Mesendoderm (in vitro differentiated cells): ENCODE measurements at regions not wholly inside any gene's neighbourhood (a gene's known extent, or its start where the extent isn't known, plus 50 kb on each side); places are given as distances from the start of the nearest gene placed in this dataset.
"Not testable (repeated sequence)": the region's sequence is repeated elsewhere in the genome, so short reads cannot be mapped to it uniquely, and the experiment has no call there.

Experiments used
- DNase-seq: peaks from one replicate; pipeline ENCODE4 v3.0.0; 2013
- H2AK5ac ChIP-seq: 2 replicates; pipeline ENCODE4 v1.6.1; 2013; ENCODE audit warnings: low read length, inconsistent platforms
- H2BK120ac ChIP-seq: 2 replicates; pipeline ENCODE4 v1.6.1; 2013; ENCODE audit warnings: low read depth, mild to moderate bottlenecking, low read length, moderate library complexity, mixed read lengths
- H2BK15ac ChIP-seq: replicated peaks from 2 replicates; pipeline ENCODE4 v1.6.1; 2013; ENCODE audit warnings: low read depth, mild to moderate bottlenecking, moderate library complexity
- H2BK5ac ChIP-seq: 2 replicates; pipeline ENCODE4 v1.6.1; 2013; ENCODE audit warnings: low read length, inconsistent platforms
- H3K18ac ChIP-seq: 2 replicates; pipeline ENCODE4 v1.6.1; 2013; ENCODE audit warnings: mild to moderate bottlenecking, low read length, mixed read lengths
- H3K23ac ChIP-seq: one replicate; pipeline ENCODE4 v1.6.1; 2013; ENCODE audit warnings: low read length
- H3K27ac ChIP-seq: 2 replicates; pipeline ENCODE4 v1.5.1; 2013; ENCODE audit warnings: low read depth, mild to moderate bottlenecking, inconsistent platforms, low read length, moderate library complexity
- H3K27me3 ChIP-seq: 2 replicates; pipeline ENCODE4 v1.6.1; 2013; ENCODE audit warnings: low read length, control low read depth, mild to moderate bottlenecking, inconsistent platforms; ENCODE audit not compliant: insufficient read depth, poor library complexity
- H3K36me3 ChIP-seq: 2 replicates; pipeline ENCODE4 v1.6.1; 2013; ENCODE audit warnings: low read length, inconsistent platforms; ENCODE audit not compliant: control insufficient read depth, insufficient read depth
- H3K4ac ChIP-seq: one replicate; pipeline ENCODE4 v1.6.1; 2013; ENCODE audit warnings: low read depth, mild to moderate bottlenecking, low read length, moderate library complexity
- H3K4me1 ChIP-seq: 2 replicates; pipeline ENCODE4 v1.6.1; 2013; ENCODE audit warnings: low read depth, low read length, inconsistent platforms; ENCODE audit not compliant: control insufficient read depth
- H3K4me2 ChIP-seq: 2 replicates; pipeline ENCODE4 v1.6.1; 2013; ENCODE audit warnings: low read length
- H3K4me3 ChIP-seq: 2 replicates; pipeline ENCODE4 v1.5.1; 2013; ENCODE audit warnings: mild to moderate bottlenecking, low read length
- H3K56ac ChIP-seq: one replicate; pipeline ENCODE4 v1.6.1; 2013; ENCODE audit warnings: low read length
- H3K79me1 ChIP-seq: 2 replicates; pipeline ENCODE4 v1.6.1; 2013; ENCODE audit warnings: low read length, inconsistent platforms
- H3K79me2 ChIP-seq: 2 replicates; pipeline ENCODE4 v1.6.1; 2013; ENCODE audit warnings: mild to moderate bottlenecking, low read length; ENCODE audit not compliant: control insufficient read depth, insufficient read depth
- H3K9ac ChIP-seq: 2 replicates; pipeline ENCODE4 v1.6.1; 2013; ENCODE audit warnings: low read length, inconsistent platforms
- H4K5ac ChIP-seq: one replicate; pipeline ENCODE4 v1.6.1; 2013; ENCODE audit warnings: low read length
- H4K8ac ChIP-seq: one replicate; pipeline ENCODE4 v1.6.1; 2013; ENCODE audit warnings: low read depth, mild to moderate bottlenecking, control low read depth, low read length, moderate library complexity
- WGBS: extraction: QIAGEN DNeasy Blood & Tissue Kit; methylation state at CpG from one replicate; pipeline ENCODE4 v1.1.7; 2013; ENCODE audit warnings: low lambda C conversion rate, missing lambda C conversion rate; ENCODE audit not compliant: insufficient coverage; ENCODE audit errors: extremely low coverage; 5-methylcytosine and 5-hydroxymethylcytosine counted together

DNA sequence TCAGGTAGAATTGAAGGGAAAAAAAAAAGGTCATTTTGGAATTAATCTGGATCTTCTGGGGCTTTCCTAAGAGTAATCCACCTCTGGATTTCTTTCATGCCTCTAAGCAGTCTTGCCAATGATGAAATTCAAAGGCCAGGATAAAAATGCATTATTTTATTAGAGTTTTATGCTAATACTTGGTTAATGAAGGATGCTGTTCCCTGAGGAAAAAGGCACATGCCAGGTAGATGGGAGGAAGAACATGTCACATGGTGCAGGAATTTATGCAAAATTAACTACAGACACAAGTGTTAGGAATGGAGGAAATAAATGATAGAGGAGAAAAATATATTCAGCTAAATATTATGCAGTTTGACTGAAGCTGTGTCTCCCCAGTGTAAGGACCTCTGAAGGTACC lies 792.0 kb downstream of the ETS1 start:
- Histone ChIP-seq H3K4ac (no peak overlapping the region), H3K27ac (no peak overlapping the region), H4K5ac (no peak overlapping the region), H3K36me3 (no peaks in the 10 kb centered on the region), H3K79me2 (no peaks in the 10 kb centered on the region), H3K4me2 (no peak overlapping the region), H3K18ac (no peak overlapping the region), H3K23ac (no peak overlapping the region), H3K4me3 (no peak overlapping the region), H3K79me1 (no peaks in the 10 kb centered on the region), H2AK5ac (peak overlapping the region; percentile 7), H3K4me1 (peaks cover 3% of the 10 kb centered on the region), H3K9ac (no peak overlapping the region), H2BK15ac (no peak overlapping the region), H3K27me3 (no peaks in the 10 kb centered on the region), H3K56ac (peak overlapping the region; percentile 54), H4K8ac (no peak overlapping the region), H2BK5ac (no peak overlapping the region), H2BK120ac (peak overlapping the region; percentile 3)
- no peak for DNase-seq

DNA sequence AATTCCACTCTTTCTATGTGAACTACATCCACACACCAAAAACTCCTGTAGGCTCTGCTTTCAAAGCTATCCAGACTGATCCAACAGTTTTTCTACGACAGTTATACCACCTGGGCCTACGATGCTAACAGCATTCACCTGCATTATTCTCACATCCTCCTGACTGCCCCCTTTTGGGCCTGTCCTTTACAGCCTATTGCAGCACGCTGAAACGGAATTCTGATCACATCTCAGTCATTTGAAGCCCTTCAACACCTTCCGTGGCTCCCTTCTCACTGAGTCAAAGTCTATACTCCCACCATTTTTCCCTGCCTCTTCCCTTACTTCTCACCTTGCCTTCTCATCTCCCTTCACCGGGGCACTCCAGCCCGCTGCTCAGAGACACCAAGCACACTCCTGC lies 791.3 kb upstream of the KIRREL3 start:
- peak; percentile 45 for DNase-seq
- no peak overlapping the region for H3K23ac ChIP-seq
- H3K27ac ChIP-seq: no peak overlapping the region
- no peak overlapping the region for H3K4ac ChIP-seq
- no peak overlapping the region for H2BK15ac ChIP-seq
- H3K79me2 ChIP-seq: no peaks in the 10 kb centered on the region
- peak overlapping the region; percentile 68 for H2AK5ac ChIP-seq
- H3K4me1 ChIP-seq: peaks cover 3% of the 10 kb centered on the region
- H3K18ac ChIP-seq: peak overlapping the region; percentile 69
- peak overlapping the region; percentile 62 for H3K56ac ChIP-seq
- no peak overlapping the region for H2BK120ac ChIP-seq
- H3K9ac ChIP-seq: no peak overlapping the region
- no peaks in the 10 kb centered on the region for H3K36me3 ChIP-seq
- no peak overlapping the region for H3K4me2 ChIP-seq
- H3K79me1 ChIP-seq: no peaks in the 10 kb centered on the region
- no peaks in the 10 kb centered on the region for H3K27me3 ChIP-seq
- H4K8ac ChIP-seq: no peak overlapping the region
- WGBS: no CpG with 5 or more reads among the region's 7 CpGs
- H4K5ac ChIP-seq: no peak overlapping the region
- peak overlapping the region; percentile 78 for H2BK5ac ChIP-seq
- no peak overlapping the region for H3K4me3 ChIP-seq

DNA sequence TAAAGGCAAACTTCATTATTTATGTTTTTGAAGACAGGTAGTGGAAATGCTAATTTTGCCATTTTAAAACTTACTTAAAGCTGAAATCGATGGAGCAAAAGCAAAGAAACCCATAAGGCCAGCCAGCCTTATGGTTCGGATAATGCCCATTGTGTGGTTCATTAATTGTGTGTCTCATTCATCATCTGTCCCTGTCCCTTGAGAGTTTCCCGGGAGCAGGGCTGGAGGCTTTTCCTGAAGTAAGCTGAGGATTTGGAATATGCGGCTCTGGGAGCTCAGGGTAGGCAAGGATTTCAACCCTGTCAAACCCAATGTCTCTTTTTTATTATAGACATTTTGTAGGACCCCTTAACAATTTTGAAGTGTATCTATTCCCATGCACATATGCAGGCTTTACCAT lies 790.0 kb upstream of the KIRREL3 start:
- no peak overlapping the region for H3K27ac ChIP-seq
- no peaks in the 10 kb centered on the region for H3K27me3 ChIP-seq
- H2AK5ac ChIP-seq: no peak overlapping the region
- H3K79me1 ChIP-seq: no peaks in the 10 kb centered on the region
- peak overlapping the region; percentile 67 for H4K8ac ChIP-seq
- no peaks in the 10 kb centered on the region for H3K36me3 ChIP-seq
- H2BK5ac ChIP-seq: peak overlapping the region; percentile 45
- H3K4me3 ChIP-seq: no peak overlapping the region
- no peak for DNase-seq
- WGBS: no CpG with 5 or more reads among the region's 4 CpGs
- peak overlapping the region; percentile 17 for H3K56ac ChIP-seq
- no peak overlapping the region for H3K23ac ChIP-seq
- H3K4ac ChIP-seq: peak overlapping the region; percentile 91
- peak overlapping the region; percentile 94 for H3K18ac ChIP-seq
- peaks cover 3% of the 10 kb centered on the region for H3K4me1 ChIP-seq
- H3K79me2 ChIP-seq: no peaks in the 10 kb centered on the region
- no peak overlapping the region for H3K9ac ChIP-seq
- H2BK15ac ChIP-seq: no peak overlapping the region
- no peak overlapping the region for H4K5ac ChIP-seq
- no peak overlapping the region for H3K4me2 ChIP-seq
- peak overlapping the region; percentile 45 for H2BK120ac ChIP-seq

DNA sequence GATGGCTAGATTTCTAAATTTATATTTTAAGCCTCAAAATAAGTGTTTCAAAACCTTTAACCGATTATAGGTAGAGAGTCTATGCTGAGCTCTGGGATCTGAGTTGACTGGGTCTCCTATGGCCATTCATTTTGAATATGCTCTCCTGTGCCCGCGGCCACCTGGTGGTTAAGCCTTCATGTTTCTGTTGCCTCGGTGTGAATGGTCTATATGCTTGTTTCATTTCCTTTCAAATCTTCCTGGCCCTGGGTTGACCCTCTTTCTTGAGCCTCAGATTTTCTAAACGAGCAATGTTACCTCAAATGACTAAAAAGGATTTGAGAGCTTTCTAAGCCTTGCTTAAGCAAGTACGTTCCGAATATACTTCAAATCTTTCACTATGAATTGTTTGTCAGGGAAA lies 789.4 kb upstream of the KIRREL3 start:
- Histone ChIP-seq H3K9ac (no peak overlapping the region), H3K79me1 (no peaks in the 10 kb centered on the region), H3K4me3 (no peak overlapping the region), H3K79me2 (no peaks in the 10 kb centered on the region), H3K36me3 (no peaks in the 10 kb centered on the region), H3K18ac (peak overlapping the region; percentile 60), H2BK5ac (peak overlapping the region; percentile 22), H3K56ac (peak overlapping the region; percentile 17), H2BK15ac (peak overlapping the region; percentile 57), H4K5ac (no peak overlapping the region), H3K23ac (no peak overlapping the region), H3K4me1 (peaks cover 3% of the 10 kb centered on the region), H4K8ac (no peak overlapping the region), H3K4me2 (no peak overlapping the region), H3K4ac (no peak overlapping the region), H2AK5ac (no peak overlapping the region), H3K27me3 (no peaks in the 10 kb centered on the region), H3K27ac (no peak overlapping the region), H2BK120ac (no peak overlapping the region)
- DNase-seq: peak; percentile 69
- WGBS: no CpG with 5 or more reads among the region's 7 CpGs

DNA sequence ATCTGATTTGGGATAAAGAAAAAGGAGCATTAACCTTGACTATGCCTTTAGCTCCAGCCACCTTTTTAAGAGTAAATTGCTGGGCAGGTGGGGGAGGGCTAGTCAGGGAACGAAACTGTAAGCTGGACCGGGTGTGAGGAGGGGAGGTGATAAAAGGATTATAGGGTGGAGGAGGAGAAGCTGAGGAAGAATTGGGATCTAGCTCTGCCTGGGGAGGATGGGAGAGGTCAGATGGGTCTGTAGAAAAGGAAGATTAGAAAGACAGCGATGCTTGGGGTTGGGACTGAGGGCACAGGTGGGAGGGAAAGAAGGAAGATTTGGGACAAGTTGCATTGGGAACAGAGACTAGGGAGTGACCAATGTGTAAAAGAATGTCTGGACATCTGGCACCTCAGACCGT lies 772.4 kb upstream of the KIRREL3 start:
- H3K18ac ChIP-seq, H3K4me1 ChIP-seq, H3K79me1 ChIP-seq, H3K4me2 ChIP-seq, H4K8ac ChIP-seq, H3K4me3 ChIP-seq, H3K4ac ChIP-seq, H2BK15ac ChIP-seq, H3K36me3 ChIP-seq, H2BK120ac ChIP-seq, H3K79me2 ChIP-seq, H4K5ac ChIP-seq, H2AK5ac ChIP-seq, H3K9ac ChIP-seq, H3K23ac ChIP-seq, H3K27me3 ChIP-seq: not testable (repeated sequence)
- WGBS: no CpG with 5 or more reads among the region's 4 CpGs
- Histone ChIP-seq H2BK5ac (peak overlapping the region; percentile 59), H3K56ac (peak overlapping the region; percentile 34), H3K27ac (peak overlapping the region; percentile 66)
- peak; percentile 61 for DNase-seq

DNA sequence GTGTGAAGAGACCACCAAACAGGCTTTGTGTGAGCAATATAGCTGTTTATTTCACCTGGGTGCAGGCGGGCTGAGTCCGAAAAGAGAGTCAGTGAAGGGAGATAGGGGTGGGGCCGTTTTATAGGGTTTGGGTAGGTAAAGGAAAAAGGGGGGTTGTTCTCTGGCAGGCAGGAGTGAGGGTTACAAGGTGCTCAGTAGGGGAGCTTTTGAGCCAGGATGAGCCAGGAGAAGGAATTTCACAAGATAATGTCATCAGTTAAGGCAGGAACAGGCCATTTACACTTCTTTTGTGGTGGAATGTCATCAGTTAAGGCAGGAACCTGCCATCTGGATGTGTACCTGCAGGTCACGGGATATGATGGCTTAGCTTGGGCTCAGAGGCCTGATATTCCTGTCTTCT lies 768.4 kb upstream of the KIRREL3 start:
- H4K5ac ChIP-seq, H2BK15ac ChIP-seq, H3K27me3 ChIP-seq, H4K8ac ChIP-seq, H3K4me2 ChIP-seq, H2BK120ac ChIP-seq, H3K4me3 ChIP-seq, H3K18ac ChIP-seq, H3K79me2 ChIP-seq, H3K79me1 ChIP-seq, H3K23ac ChIP-seq, H3K4me1 ChIP-seq, H3K4ac ChIP-seq, H3K9ac ChIP-seq, H2AK5ac ChIP-seq, H3K36me3 ChIP-seq: not testable (repeated sequence)
- no CpG with 5 or more reads among the region's 4 CpGs for WGBS
- H2BK5ac ChIP-seq: peak overlapping the region; percentile 40
- peak overlapping the region; percentile 10 for H3K27ac ChIP-seq
- peak; percentile 70 for DNase-seq
- peak overlapping the region; percentile 54 for H3K56ac ChIP-seq
